ENCODE measurements at regions not wholly inside any gene's neighbourhood (a gene's known extent, or its start where the extent isn't known, plus 50 kb on each side); places are given as distances from the start of the nearest gene placed in this dataset.

DNA sequence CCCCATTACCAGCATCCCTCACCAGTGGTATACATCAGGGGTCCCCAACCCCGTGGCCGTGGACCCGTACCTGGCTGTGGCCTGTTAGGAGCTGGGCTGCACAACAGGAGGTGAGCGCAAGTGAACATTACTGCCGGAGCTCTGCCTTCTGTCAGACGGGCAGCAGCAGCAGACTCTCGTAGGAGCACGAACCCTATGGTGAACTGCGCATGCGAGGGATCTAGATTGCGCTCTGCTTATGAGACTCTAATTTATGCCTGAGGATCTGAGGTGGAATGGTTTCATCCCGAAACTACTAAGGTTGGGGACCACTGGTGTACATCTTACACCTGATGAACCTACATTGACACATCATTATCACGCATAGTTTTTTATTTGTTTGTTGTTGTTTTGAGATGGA lies 52.8 kb upstream of the DHX15 start:
- Histone ChIP-seq H3K79me2 (ENCODE audit: low read length) (no peaks in the 10 kb centered on the region), H3K4me1 (ENCODE audit: low read length) (no peaks in the 10 kb centered on the region), H3K9ac (ENCODE audit: low read length) (no peak overlapping the region), H3F3A (ENCODE audit: insufficient read depth, low read length) (no peaks in the 10 kb centered on the region), H3K4me2 (ENCODE audit: low read depth, low read length) (no peak overlapping the region), H3K27me3 (replicated peaks; ENCODE audit: insufficient read depth, low read length) (no peaks in the 10 kb centered on the region), H3K4me3 (ENCODE audit: low read length) (no peak overlapping the region), H2AFZ (ENCODE audit: low read length) (no peak overlapping the region), H3K9me3 (replicated peaks; ENCODE audit: insufficient read depth, low read length) (no peaks in the 10 kb centered on the region), H3K36me3 (replicated peaks; ENCODE audit: insufficient read depth, low read length) (no peaks in the 10 kb centered on the region), H3K9me2 (replicated peaks; ENCODE audit: insufficient read depth, low read length) (no peaks in the 10 kb centered on the region), H3K27ac (ENCODE audit: low read length) (no peak overlapping the region), H4K20me1 (ENCODE audit: insufficient read depth, low read length) (no peaks in the 10 kb centered on the region)
- DNase-seq: no peak
- TF ChIP-seq EZH2phosphoT487 (IDR thresholded peaks at IDR 0.05; ENCODE audit: low read length) (no peak), EZH2 (optimal IDR thresholded peaks at IDR 0.05; ENCODE audit: low read depth, low read length) (no peak)
- TF ChIP-seq, protein P1, sequence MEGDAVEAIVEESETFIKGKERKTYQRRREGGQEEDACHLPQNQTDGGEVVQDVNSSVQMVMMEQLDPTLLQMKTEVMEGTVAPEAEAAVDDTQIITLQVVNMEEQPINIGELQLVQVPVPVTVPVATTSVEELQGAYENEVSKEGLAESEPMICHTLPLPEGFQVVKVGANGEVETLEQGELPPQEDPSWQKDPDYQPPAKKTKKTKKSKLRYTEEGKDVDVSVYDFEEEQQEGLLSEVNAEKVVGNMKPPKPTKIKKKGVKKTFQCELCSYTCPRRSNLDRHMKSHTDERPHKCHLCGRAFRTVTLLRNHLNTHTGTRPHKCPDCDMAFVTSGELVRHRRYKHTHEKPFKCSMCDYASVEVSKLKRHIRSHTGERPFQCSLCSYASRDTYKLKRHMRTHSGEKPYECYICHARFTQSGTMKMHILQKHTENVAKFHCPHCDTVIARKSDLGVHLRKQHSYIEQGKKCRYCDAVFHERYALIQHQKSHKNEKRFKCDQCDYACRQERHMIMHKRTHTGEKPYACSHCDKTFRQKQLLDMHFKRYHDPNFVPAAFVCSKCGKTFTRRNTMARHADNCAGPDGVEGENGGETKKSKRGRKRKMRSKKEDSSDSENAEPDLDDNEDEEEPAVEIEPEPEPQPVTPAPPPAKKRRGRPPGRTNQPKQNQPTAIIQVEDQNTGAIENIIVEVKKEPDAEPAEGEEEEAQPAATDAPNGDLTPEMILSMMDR (IDR thresholded peaks at IDR 0.05; ENCODE audit: low read length): no peak

DNA sequence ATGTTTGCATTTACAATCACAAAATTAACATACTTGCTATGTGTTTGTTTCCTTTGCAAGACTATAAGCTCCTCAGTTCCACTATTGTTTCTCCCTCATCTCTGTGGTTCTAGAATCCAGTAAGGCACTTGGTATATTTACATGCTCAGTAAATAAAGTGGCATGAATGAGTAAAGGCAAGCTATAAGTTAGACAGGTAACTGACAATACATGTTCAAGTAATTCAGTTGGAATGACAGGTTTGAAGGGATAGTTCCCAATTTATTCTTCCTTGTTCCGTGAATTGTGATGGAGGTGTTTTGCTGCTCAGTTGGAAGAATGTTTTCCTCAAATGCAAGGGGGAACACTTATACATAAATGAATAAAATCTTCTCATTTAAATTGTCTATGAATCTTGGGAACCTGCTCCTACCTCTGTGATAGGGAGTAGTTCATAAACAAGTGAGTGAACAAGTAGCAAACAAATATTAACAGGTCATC lies 54.1 kb upstream of the DHX15 start:
- H3K79me2 ChIP-seq (ENCODE audit: low read length): no peaks in the 10 kb centered on the region
- H3K9me2 ChIP-seq (replicated peaks; ENCODE audit: insufficient read depth, low read length): no peaks in the 10 kb centered on the region
- DNase-seq: no peak
- H3F3A ChIP-seq (ENCODE audit: insufficient read depth, low read length): no peaks in the 10 kb centered on the region
- H3K9ac ChIP-seq (ENCODE audit: low read length): no peak overlapping the region
- no peaks in the 10 kb centered on the region for H4K20me1 ChIP-seq (ENCODE audit: insufficient read depth, low read length)
- H3K27me3 ChIP-seq (replicated peaks; ENCODE audit: insufficient read depth, low read length): no peaks in the 10 kb centered on the region
- no peaks in the 10 kb centered on the region for H3K36me3 ChIP-seq (replicated peaks; ENCODE audit: insufficient read depth, low read length)
- H3K9me3 ChIP-seq (replicated peaks; ENCODE audit: insufficient read depth, low read length): no peaks in the 10 kb centered on the region
- no peak overlapping the region for H2AFZ ChIP-seq (ENCODE audit: low read length)
- TF ChIP-seq EZH2 (optimal IDR thresholded peaks at IDR 0.05; ENCODE audit: low read depth, low read length) (no peak), EZH2phosphoT487 (IDR thresholded peaks at IDR 0.05; ENCODE audit: low read length) (no peak)
- TF ChIP-seq, protein P1 (IDR thresholded peaks at IDR 0.05; ENCODE audit: low read length): no peak
- H3K27ac ChIP-seq (ENCODE audit: low read length): no peak overlapping the region
- no peak overlapping the region for H3K4me2 ChIP-seq (ENCODE audit: low read depth, low read length)
- no peaks in the 10 kb centered on the region for H3K4me1 ChIP-seq (ENCODE audit: low read length)
- H3K4me3 ChIP-seq (ENCODE audit: low read length): no peak overlapping the region

DNA sequence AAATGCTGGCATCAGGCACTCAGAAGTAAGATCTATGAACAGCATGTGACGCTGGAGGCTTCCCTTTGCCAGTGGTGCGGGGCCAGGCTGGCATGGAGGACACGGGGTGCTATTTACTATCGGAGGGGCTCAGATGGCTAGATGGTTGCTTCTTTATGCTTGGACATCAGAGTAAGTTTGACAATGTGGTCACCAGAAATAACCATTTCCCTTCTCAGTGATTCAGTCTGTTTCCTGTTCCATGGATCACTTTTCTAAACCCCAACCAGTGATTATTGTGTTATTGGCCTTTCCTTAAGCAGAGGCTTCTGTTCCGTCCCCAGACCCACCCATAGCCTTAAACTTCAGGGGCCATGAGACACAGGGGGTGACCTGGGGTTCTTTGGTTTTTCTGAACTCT lies 55.4 kb upstream of the DHX15 start:
- TF ChIP-seq, protein P1 (IDR thresholded peaks at IDR 0.05; ENCODE audit: low read length): no peak
- TF ChIP-seq EZH2phosphoT487 (IDR thresholded peaks at IDR 0.05; ENCODE audit: low read length) (no peak), EZH2 (optimal IDR thresholded peaks at IDR 0.05; ENCODE audit: low read depth, low read length) (no peak)
- DNase-seq: no peak
- Histone ChIP-seq H3K9me3 (replicated peaks; ENCODE audit: insufficient read depth, low read length) (no peaks in the 10 kb centered on the region), H3F3A (ENCODE audit: insufficient read depth, low read length) (no peaks in the 10 kb centered on the region), H3K9me2 (replicated peaks; ENCODE audit: insufficient read depth, low read length) (no peaks in the 10 kb centered on the region), H3K4me3 (ENCODE audit: low read length) (no peak overlapping the region), H3K4me2 (ENCODE audit: low read depth, low read length) (no peak overlapping the region), H3K4me1 (ENCODE audit: low read length) (no peaks in the 10 kb centered on the region), H2AFZ (ENCODE audit: low read length) (no peak overlapping the region), H4K20me1 (ENCODE audit: insufficient read depth, low read length) (no peaks in the 10 kb centered on the region), H3K27ac (ENCODE audit: low read length) (no peak overlapping the region), H3K36me3 (replicated peaks; ENCODE audit: insufficient read depth, low read length) (no peaks in the 10 kb centered on the region), H3K27me3 (replicated peaks; ENCODE audit: insufficient read depth, low read length) (no peaks in the 10 kb centered on the region), H3K79me2 (ENCODE audit: low read length) (no peaks in the 10 kb centered on the region), H3K9ac (ENCODE audit: low read length) (no peak overlapping the region)
